ENCODE measurements at regions not wholly inside any gene's neighbourhood (a gene's known extent, or its start where the extent isn't known, plus 50 kb on each side); places are given as distances from the start of the nearest gene placed in this dataset.

DNA sequence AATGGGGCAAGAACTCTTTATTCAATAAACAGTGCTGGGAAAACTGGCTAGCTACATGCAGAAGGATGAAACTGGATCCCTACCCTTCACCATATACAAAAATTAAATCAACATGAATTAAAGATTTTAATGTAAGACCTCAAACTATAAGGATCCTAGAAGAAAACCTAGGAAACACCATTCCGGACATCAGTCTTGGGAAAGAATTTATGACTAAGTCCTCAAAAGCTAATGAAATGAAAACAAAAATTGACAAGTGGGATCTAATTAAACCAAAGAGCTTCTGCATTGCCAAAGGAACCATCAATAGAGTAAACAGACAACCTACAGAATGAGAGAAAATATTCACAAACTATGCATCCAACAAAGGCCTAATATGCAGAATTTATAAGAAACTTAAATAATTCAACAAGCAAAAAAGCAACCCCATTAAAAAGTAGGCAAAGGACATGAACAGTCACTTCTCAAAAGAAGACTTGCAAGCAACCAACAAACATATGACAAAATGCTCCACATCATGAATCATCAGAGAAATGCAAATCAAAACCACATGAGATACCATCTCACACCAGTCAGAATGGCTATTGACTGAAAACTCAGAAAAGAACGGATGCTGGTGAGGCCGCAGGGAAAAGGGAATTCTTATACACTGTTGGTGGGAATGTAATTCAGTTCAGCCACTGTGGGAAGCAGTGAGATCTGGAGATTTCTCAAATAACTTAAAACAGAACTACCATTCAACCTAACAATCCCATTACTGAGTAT, 104.3 kb upstream of the MAP3K1 start:
- H3K9me3 ChIP-seq (ENCODE audit: control insufficient read depth in 3 of 3, low read length in 3 of 3), result no peaks in the 10 kb centered on the region

DNA sequence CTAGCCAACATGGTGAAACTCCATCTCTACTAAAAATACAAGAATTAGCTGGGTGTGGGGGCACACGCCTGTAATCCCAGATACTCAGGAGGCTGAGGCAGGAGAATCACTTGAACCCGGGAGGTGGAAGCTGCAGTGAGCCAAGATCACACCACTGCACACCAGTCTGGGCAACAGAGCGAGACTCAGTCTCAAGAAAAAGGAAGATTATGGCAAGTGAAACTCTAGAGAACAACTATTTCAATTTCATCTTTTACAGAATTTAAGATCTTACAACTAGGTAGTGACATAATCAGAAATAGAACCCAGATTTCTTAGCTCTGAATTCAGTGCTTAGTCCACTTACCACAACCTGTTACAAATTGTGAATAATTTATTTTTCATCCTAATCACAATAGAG, 108.8 kb upstream of the MAP3K1 start:
- no peak overlapping the region for H3K4me3 ChIP-seq (ENCODE audit: low read length in 3 of 3)

More for the DNA sequence above, 104.3 kb upstream of the MAP3K1 start:
- Histone ChIP-seq H3K27me3 (ENCODE audit: control insufficient read depth in 3 of 3, insufficient read depth in 3 of 3, low read length in 3 of 3) (no peaks in the 10 kb centered on the region), H3K9ac (ENCODE audit: low read depth in 1 of 3, low read length in 3 of 3) (no peak overlapping the region), H3K27ac (ENCODE audit: low read depth, low read length) (no peak overlapping the region), H3K4me1 (ENCODE audit: control insufficient read depth in 3 of 3, insufficient read depth in 3 of 3, low read length in 3 of 3) (no peaks in the 10 kb centered on the region), H3K4me3 (ENCODE audit: low read length in 3 of 3) (no peak overlapping the region), H3K36me3 (ENCODE audit: control insufficient read depth in 3 of 3, insufficient read depth in 3 of 3, low read length in 3 of 3) (no peaks in the 10 kb centered on the region)

DNA sequence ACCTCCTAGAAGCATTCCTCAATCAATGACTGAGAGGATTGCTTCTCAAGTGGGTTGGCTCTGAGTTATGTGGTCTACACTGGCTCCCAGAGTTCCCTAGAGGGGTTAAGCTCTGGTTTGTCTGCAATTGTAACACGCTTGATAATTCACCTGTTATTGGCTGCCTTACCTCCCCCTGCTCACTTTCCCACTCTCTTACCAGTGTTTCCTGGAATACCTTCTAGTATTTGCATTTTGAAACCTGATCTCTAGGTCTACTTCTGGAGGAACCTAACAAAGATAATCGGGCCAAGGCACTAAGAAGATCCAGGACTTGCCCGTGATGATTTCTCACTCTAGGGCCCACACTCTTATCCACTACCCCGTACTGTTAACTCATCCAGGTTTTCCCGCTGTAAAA, 110.1 kb upstream of the MAP3K1 start:
- Histone ChIP-seq H3K9ac (ENCODE audit: low read depth in 1 of 3, low read length in 3 of 3) (no peak overlapping the region), H3K9me3 (ENCODE audit: control insufficient read depth in 3 of 3, low read length in 3 of 3) (no peaks in the 10 kb centered on the region), H3K27me3 (ENCODE audit: control insufficient read depth in 3 of 3, insufficient read depth in 3 of 3, low read length in 3 of 3) (no peaks in the 10 kb centered on the region), H3K4me3 (ENCODE audit: low read length in 3 of 3) (no peak overlapping the region), H3K27ac (ENCODE audit: low read depth, low read length) (no peak overlapping the region), H3K36me3 (ENCODE audit: control insufficient read depth in 3 of 3, insufficient read depth in 3 of 3, low read length in 3 of 3) (no peaks in the 10 kb centered on the region), H3K4me1 (ENCODE audit: control insufficient read depth in 3 of 3, insufficient read depth in 3 of 3, low read length in 3 of 3) (no peaks in the 10 kb centered on the region)

More for the DNA sequence above, 108.8 kb upstream of the MAP3K1 start:
- Histone ChIP-seq H3K9ac (ENCODE audit: low read depth in 1 of 3, low read length in 3 of 3) (no peak overlapping the region), H3K9me3 (ENCODE audit: control insufficient read depth in 3 of 3, low read length in 3 of 3) (no peaks in the 10 kb centered on the region), H3K4me1 (ENCODE audit: control insufficient read depth in 3 of 3, insufficient read depth in 3 of 3, low read length in 3 of 3) (no peaks in the 10 kb centered on the region), H3K27me3 (ENCODE audit: control insufficient read depth in 3 of 3, insufficient read depth in 3 of 3, low read length in 3 of 3) (no peaks in the 10 kb centered on the region), H3K36me3 (ENCODE audit: control insufficient read depth in 3 of 3, insufficient read depth in 3 of 3, low read length in 3 of 3) (no peaks in the 10 kb centered on the region), H3K27ac (ENCODE audit: low read depth, low read length) (no peak overlapping the region)

DNA sequence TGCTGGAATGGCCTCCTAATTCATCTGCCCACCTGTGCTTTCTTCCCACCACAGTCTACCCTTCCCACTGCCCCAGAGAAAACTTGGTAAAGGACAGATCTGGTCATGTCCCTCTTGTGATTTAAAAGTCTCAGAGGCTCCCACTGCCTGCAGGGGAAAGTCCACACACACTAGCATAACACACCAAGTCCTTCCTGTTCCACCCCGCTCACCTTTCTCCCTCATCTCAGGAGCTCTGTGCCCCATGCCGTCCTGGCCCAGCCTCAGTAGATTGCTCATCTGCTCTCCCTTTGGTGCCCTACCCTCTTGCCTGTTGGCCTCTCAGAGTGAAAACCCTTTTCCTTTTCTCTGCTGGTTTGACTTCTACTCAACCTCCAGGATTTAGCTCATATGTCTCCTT, 111.4 kb upstream of the MAP3K1 start:
- Histone ChIP-seq H3K9me3 (ENCODE audit: control insufficient read depth in 3 of 3, low read length in 3 of 3) (no peaks in the 10 kb centered on the region), H3K36me3 (ENCODE audit: control insufficient read depth in 3 of 3, insufficient read depth in 3 of 3, low read length in 3 of 3) (no peaks in the 10 kb centered on the region), H3K27ac (ENCODE audit: low read depth, low read length) (no peak overlapping the region), H3K27me3 (ENCODE audit: control insufficient read depth in 3 of 3, insufficient read depth in 3 of 3, low read length in 3 of 3) (no peaks in the 10 kb centered on the region), H3K4me3 (ENCODE audit: low read length in 3 of 3) (no peak overlapping the region), H3K9ac (ENCODE audit: low read depth in 1 of 3, low read length in 3 of 3) (no peak overlapping the region), H3K4me1 (ENCODE audit: control insufficient read depth in 3 of 3, insufficient read depth in 3 of 3, low read length in 3 of 3) (peaks cover 0 to 4% (median 0%) of the 10 kb centered on the region in 3 donors)

DNA sequence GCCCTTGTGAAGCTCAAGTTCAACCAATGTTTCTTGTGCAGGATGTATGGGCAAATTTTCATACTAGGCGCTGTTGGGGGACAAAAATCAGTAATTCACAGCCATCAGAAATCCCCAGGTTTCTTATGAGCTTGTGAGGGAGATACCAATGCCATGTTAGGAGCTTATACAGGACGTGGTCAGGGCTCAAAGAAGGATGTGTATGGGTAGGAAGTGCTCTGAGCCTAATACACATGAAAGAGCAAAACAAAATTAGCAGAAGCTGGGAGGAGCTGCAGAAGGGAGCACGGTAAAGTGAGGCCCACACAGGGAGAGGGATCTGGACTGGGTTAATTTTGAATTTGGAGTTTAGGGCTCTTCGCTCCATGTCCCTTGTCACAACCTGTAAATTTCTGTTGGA, 114.6 kb upstream of the MAP3K1 start:
- H3K4me3 ChIP-seq (ENCODE audit: low read length in 3 of 3), result no peak overlapping the region
- peaks cover 0 to 10% (median 0%) of the 10 kb centered on the region in 3 donors for H3K4me1 ChIP-seq (ENCODE audit: control insufficient read depth in 3 of 3, insufficient read depth in 3 of 3, low read length in 3 of 3)
- no peaks in the 10 kb centered on the region for H3K36me3 ChIP-seq (ENCODE audit: control insufficient read depth in 3 of 3, insufficient read depth in 3 of 3, low read length in 3 of 3)
- no peaks in the 10 kb centered on the region for H3K9me3 ChIP-seq (ENCODE audit: control insufficient read depth in 3 of 3, low read length in 3 of 3)
- H3K9ac ChIP-seq (ENCODE audit: low read depth in 1 of 3, low read length in 3 of 3), result no peak overlapping the region
- H3K27ac ChIP-seq (ENCODE audit: low read depth, low read length), result no peak overlapping the region
- H3K27me3 ChIP-seq (ENCODE audit: control insufficient read depth in 3 of 3, insufficient read depth in 3 of 3, low read length in 3 of 3), result no peaks in the 10 kb centered on the region

DNA sequence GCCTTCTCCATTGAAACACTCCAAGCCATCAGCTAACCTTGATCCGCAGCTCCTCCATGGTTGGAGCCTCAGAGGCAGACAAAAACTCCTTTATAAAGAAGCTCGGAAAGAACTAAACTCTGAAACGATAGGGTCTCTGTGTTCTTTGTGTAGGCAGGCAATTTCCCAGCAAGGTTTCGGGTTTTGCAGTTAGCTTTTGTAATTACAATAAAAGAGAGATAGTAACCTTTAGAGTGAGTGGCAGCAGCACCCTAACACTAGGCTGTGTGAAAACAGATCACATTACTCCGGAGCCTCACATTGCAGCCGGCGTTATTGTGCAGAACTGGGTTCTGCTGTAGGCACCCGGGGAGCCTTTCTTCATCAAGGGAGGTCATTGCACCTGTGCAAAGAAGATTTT, 115.8 kb upstream of the MAP3K1 start:
- Histone ChIP-seq H3K9ac (ENCODE audit: low read depth in 1 of 3, low read length in 3 of 3) (no peak overlapping the region), H3K36me3 (ENCODE audit: control insufficient read depth in 3 of 3, insufficient read depth in 3 of 3, low read length in 3 of 3) (no peaks in the 10 kb centered on the region), H3K4me3 (ENCODE audit: low read length in 3 of 3) (no peak overlapping the region), H3K4me1 (ENCODE audit: control insufficient read depth in 3 of 3, insufficient read depth in 3 of 3, low read length in 3 of 3) (peaks cover 0 to 10% (median 0%) of the 10 kb centered on the region in 3 donors), H3K27ac (ENCODE audit: low read depth, low read length) (no peak overlapping the region), H3K9me3 (ENCODE audit: control insufficient read depth in 3 of 3, low read length in 3 of 3) (no peaks in the 10 kb centered on the region), H3K27me3 (ENCODE audit: control insufficient read depth in 3 of 3, insufficient read depth in 3 of 3, low read length in 3 of 3) (no peaks in the 10 kb centered on the region)

DNA sequence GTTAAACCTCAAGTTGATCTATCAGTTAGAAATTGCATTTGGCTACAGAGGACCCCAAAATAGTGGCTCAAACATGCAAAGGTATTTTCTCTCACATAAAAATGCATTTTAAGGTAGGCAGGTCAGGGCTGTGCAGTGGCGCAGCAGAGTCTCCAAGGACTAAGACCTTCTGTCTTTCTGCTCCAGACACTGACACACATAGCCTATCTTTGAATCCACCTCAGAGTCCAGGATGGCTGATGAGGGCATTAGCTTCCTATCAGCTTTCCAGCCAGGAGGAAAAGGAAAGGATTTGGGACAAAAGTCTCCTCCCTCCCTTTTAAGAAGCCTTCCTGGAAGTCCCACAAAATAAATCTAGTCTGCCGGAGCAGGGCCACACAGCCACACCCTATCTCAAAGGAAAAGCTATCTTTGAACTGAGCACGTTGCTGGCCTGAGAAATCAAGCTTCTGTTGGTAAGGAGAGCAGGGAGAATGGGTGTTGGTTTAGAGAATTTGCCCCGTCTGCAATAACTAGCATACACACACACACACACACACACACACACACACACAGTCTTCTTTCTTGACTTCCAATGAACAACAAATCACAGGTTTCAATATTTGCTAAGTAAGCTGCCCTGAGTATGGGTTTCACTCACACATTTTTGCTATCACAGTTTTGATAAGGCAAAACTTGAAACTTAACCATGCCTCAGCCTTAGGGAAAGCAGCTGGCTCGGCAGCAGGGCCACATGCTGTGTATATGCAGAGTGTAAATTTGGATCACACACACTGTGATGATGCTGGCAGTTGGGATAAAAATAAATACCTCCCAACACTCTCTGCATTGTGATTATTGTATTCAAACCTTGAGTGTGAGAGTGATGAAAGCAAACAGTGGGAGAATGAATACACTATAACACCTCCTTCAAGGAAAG, 116.6 kb upstream of the MAP3K1 start:
- no peak overlapping the region for H3K4me3 ChIP-seq (ENCODE audit: low read length in 3 of 3)
- H3K9ac ChIP-seq (ENCODE audit: low read depth in 1 of 3, low read length in 3 of 3), result no peak overlapping the region

DNA sequence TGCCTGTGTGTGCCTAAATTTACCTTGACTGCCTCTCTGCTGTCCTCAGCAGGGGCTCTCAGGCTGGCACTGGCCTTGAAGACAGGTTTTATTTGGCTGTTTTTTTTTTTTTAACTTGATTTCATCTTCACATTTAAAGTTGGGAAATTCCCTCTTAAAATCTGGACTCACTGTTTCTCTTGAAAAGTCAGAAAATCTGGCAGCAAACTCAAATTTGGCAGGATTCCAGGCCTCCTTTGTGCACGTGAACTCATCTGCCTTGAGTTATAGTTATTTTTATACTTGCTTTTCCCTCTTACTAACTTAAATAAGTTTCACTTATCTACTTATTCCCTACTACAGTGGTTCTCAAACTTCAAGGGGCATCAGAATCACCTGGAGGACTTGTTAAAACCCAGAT, 118.4 kb upstream of the MAP3K1 start:
- H3K9ac ChIP-seq (ENCODE audit: low read depth in 1 of 3, low read length in 3 of 3), result no peak overlapping the region
- H3K9me3 ChIP-seq (ENCODE audit: control insufficient read depth in 3 of 3, low read length in 3 of 3), result no peaks in the 10 kb centered on the region
- no peak overlapping the region for H3K27ac ChIP-seq (ENCODE audit: low read depth, low read length)

More for the DNA sequence above, 116.6 kb upstream of the MAP3K1 start:
- Histone ChIP-seq H3K27ac (ENCODE audit: low read depth, low read length) (no peak overlapping the region), H3K27me3 (ENCODE audit: control insufficient read depth in 3 of 3, insufficient read depth in 3 of 3, low read length in 3 of 3) (no peaks in the 10 kb centered on the region), H3K36me3 (ENCODE audit: control insufficient read depth in 3 of 3, insufficient read depth in 3 of 3, low read length in 3 of 3) (no peaks in the 10 kb centered on the region), H3K4me1 (ENCODE audit: control insufficient read depth in 3 of 3, insufficient read depth in 3 of 3, low read length in 3 of 3) (peaks cover 0 to 10% (median 0%) of the 10 kb centered on the region in 3 donors), H3K9me3 (ENCODE audit: control insufficient read depth in 3 of 3, low read length in 3 of 3) (no peaks in the 10 kb centered on the region)

DNA sequence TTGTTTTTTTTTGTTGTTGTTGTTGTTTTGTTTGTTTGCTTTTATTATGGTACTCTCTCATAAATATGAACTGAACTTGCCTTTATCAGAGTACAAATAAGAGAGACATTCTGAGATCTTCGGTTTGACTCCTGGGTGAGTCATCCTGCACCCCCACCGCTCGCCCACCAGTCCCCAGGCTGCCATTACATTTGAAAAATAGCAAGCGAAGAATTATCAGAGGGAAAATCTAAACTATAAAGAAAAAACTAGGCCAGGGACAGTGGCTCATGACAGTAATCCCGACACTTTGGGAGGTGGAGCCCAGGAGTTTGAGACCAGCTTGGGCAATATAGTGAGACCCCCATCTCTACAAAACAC, 122.1 kb upstream of the MAP3K1 start:
- Histone ChIP-seq H3K4me1 (ENCODE audit: control insufficient read depth in 3 of 3, insufficient read depth in 3 of 3, low read length in 3 of 3) (peaks cover 0 to under 1% (median 0%) of the 10 kb centered on the region in 3 donors), H3K36me3 (ENCODE audit: control insufficient read depth in 3 of 3, insufficient read depth in 3 of 3, low read length in 3 of 3) (no peaks in the 10 kb centered on the region), H3K27me3 (ENCODE audit: control insufficient read depth in 3 of 3, insufficient read depth in 3 of 3, low read length in 3 of 3) (no peaks in the 10 kb centered on the region), H3K27ac (ENCODE audit: low read depth, low read length) (no peak overlapping the region), H3K9ac (ENCODE audit: low read depth in 1 of 3, low read length in 3 of 3) (no peak overlapping the region), H3K4me3 (ENCODE audit: low read length in 3 of 3) (no peak overlapping the region), H3K9me3 (ENCODE audit: control insufficient read depth in 3 of 3, low read length in 3 of 3) (no peaks in the 10 kb centered on the region)

More for the DNA sequence above, 118.4 kb upstream of the MAP3K1 start:
- Histone ChIP-seq H3K27me3 (ENCODE audit: control insufficient read depth in 3 of 3, insufficient read depth in 3 of 3, low read length in 3 of 3) (no peaks in the 10 kb centered on the region), H3K4me3 (ENCODE audit: low read length in 3 of 3) (no peak overlapping the region), H3K36me3 (ENCODE audit: control insufficient read depth in 3 of 3, insufficient read depth in 3 of 3, low read length in 3 of 3) (no peaks in the 10 kb centered on the region), H3K4me1 (ENCODE audit: control insufficient read depth in 3 of 3, insufficient read depth in 3 of 3, low read length in 3 of 3) (peaks cover 0 to 10% (median 0%) of the 10 kb centered on the region in 3 donors)
